ENCODE measurements at regions not wholly inside any gene's neighbourhood (a gene's known extent, or its start where the extent isn't known, plus 50 kb on each side); places are given as distances from the start of the nearest gene placed in this dataset.

- Histone ChIP-seq H3K4me1 (ENCODE audit: control insufficient read depth, low read length) (no peaks in the 10 kb centered on the region), H3K27ac (ENCODE audit: low read depth, low read length) (no peak overlapping the region), H3K9me2 (replicated peaks; ENCODE audit: control insufficient read depth, low read length) (no peaks in the 10 kb centered on the region), H3K9me3 (ENCODE audit: control insufficient read depth, insufficient read depth, low read length) (peaks cover 2% of the 10 kb centered on the region; the same call in 1 of the 2 replicates), H4K20me1 (ENCODE audit: control insufficient read depth, insufficient read depth, low read depth, low read length) (no peaks in the 10 kb centered on the region), H3K4me3 (ENCODE audit: low read length) (no peak overlapping the region), H3K27me3 (ENCODE audit: control insufficient read depth, low read length) (no peaks in the 10 kb centered on the region), H3K4me2 (ENCODE audit: low read length) (no peak overlapping the region), H3K79me2 (ENCODE audit: control insufficient read depth, low read length) (no peaks in the 10 kb centered on the region), H3K36me3 (ENCODE audit: control insufficient read depth, low read length) (no peaks in the 10 kb centered on the region), H3F3A (ENCODE audit: control insufficient read depth, insufficient read depth) (no peaks in the 10 kb centered on the region)
- TF ChIP-seq CTCF (IDR thresholded peaks at IDR 0.05; ENCODE audit: low read depth, low read length, poor library complexity, severe bottlenecking) (no peak), EZH2phosphoT487 (IDR thresholded peaks at IDR 0.05; ENCODE audit: borderline replicate concordance, low read length) (no peak)
Measured at GRCh38 chr7:137127058-137127457, 216.5 kb downstream of the PTN start.

- no peak overlapping the region for H3K4me3 ChIP-seq (ENCODE audit: low read length)
- no peaks in the 10 kb centered on the region for H3K36me3 ChIP-seq (ENCODE audit: control insufficient read depth, low read length)
- H3K4me2 ChIP-seq (ENCODE audit: low read length): no peak overlapping the region
- no peaks in the 10 kb centered on the region for H3F3A ChIP-seq (ENCODE audit: control insufficient read depth, insufficient read depth)
- no peak for TF ChIP-seq EZH2phosphoT487 (IDR thresholded peaks at IDR 0.05; ENCODE audit: borderline replicate concordance, low read length)
- no peak for TF ChIP-seq CTCF (IDR thresholded peaks at IDR 0.05; ENCODE audit: low read depth, low read length, poor library complexity, severe bottlenecking)
- H3K27ac ChIP-seq (ENCODE audit: low read depth, low read length): no peak overlapping the region
- no peaks in the 10 kb centered on the region for H3K79me2 ChIP-seq (ENCODE audit: control insufficient read depth, low read length)
- no peaks in the 10 kb centered on the region for H3K27me3 ChIP-seq (ENCODE audit: control insufficient read depth, low read length)
- H3K9me2 ChIP-seq (replicated peaks; ENCODE audit: control insufficient read depth, low read length): no peaks in the 10 kb centered on the region
- no peaks in the 10 kb centered on the region for H3K4me1 ChIP-seq (ENCODE audit: control insufficient read depth, low read length)
- peaks cover 3% of the 10 kb centered on the region; the same call in 1 of the 2 replicates for H3K9me3 ChIP-seq (ENCODE audit: control insufficient read depth, insufficient read depth, low read length)
- H4K20me1 ChIP-seq (ENCODE audit: control insufficient read depth, insufficient read depth, low read depth, low read length): no peaks in the 10 kb centered on the region
Measured at GRCh38 chr7:137122145-137122544, 221.4 kb downstream of the PTN start.

- H3K4me2 ChIP-seq (ENCODE audit: low read length): no peak overlapping the region
- no peaks in the 10 kb centered on the region; the same call in 1 of the 2 replicates for H3K9me2 ChIP-seq (replicated peaks; ENCODE audit: control insufficient read depth, low read length)
Measured at GRCh38 chr7:137120690-137121089, 222.8 kb downstream of the PTN start.

More at GRCh38 chr7:137120690-137121089, 222.8 kb downstream of the PTN start:
- Histone ChIP-seq H3K27ac (ENCODE audit: low read depth, low read length) (no peak overlapping the region), H3K9me3 (ENCODE audit: control insufficient read depth, insufficient read depth, low read length) (peaks cover 3% of the 10 kb centered on the region; the same call in 1 of the 2 replicates), H3K79me2 (ENCODE audit: control insufficient read depth, low read length) (no peaks in the 10 kb centered on the region), H3F3A (ENCODE audit: control insufficient read depth, insufficient read depth) (no peaks in the 10 kb centered on the region), H3K4me1 (ENCODE audit: control insufficient read depth, low read length) (no peaks in the 10 kb centered on the region), H3K36me3 (ENCODE audit: control insufficient read depth, low read length) (no peaks in the 10 kb centered on the region), H3K27me3 (ENCODE audit: control insufficient read depth, low read length) (no peaks in the 10 kb centered on the region), H4K20me1 (ENCODE audit: control insufficient read depth, insufficient read depth, low read depth, low read length) (no peaks in the 10 kb centered on the region), H3K4me3 (ENCODE audit: low read length) (no peak overlapping the region)
- TF ChIP-seq CTCF (IDR thresholded peaks at IDR 0.05; ENCODE audit: low read depth, low read length, poor library complexity, severe bottlenecking) (no peak), EZH2phosphoT487 (IDR thresholded peaks at IDR 0.05; ENCODE audit: borderline replicate concordance, low read length) (no peak)

Measured in DOHH2 (cell line).